GM18508 (cell line): ENCODE measurements at regions not wholly inside any gene's neighbourhood (a gene's known extent, or its start where the extent isn't known, plus 50 kb on each side); places are given as distances from the start of the nearest gene placed in this dataset.

Experiments used
- ATAC-seq: cut with Tn5 transposase; IDR thresholded peaks from one replicate; pipeline ENCODE4 v1.9.1; 2021; ENCODE audit warnings: moderate number of reproducible peaks; ENCODE audit not compliant: insufficient read depth, unreplicated experiment

DNA sequence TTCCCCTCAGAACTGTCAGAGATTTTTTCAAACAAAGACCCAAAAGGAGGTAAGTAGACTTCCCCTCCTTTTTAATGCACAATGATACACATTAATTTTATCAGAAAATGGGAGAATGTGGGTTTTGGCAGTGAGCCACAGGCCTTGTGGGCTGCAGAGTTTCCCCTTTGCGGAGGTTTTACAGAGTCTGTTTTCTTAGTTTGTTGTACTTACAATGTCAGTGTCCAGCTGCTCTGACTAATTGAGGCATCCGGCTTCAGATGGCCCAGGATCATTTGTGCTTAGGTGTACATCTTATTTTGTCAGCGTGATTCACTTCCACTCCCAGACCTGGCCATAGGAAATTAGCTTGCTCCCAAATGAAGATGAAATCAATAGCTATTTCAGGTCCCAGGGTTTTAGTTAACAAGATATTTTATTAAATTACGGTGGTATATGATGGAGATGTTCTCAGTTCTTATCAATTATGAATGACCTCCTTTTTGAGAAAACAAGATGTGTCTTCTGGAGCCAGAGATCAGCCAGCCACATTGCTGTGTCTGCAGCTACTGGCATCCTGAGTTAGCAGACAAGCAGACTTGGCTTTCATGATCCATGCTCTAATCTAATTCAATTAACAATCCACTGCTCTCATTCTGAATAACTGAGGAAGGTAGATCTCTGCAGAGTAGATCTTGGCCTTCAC lies 1086.6 kb upstream of the SORCS1 start:
- no peak for ATAC-seq

DNA sequence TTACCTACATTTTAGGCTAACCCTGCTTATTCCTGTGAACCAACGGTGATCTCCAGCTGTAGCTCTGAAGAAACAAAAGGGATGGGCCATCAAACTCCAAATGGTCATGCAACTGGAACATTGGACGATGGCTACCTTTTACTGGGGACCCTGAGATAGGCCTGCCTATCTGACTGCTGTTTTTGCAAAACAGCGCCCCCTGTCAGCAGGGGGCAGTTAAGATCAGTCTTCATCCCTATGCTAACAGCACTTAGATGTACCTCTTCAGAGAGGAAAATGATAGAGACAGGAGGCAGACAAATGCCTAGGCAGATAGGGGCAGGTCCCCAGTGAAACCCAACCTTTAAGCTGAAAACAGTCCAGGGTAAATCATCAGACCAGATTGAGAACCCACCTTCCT lies 1085.4 kb upstream of the SORCS1 start:
- no peak for ATAC-seq

DNA sequence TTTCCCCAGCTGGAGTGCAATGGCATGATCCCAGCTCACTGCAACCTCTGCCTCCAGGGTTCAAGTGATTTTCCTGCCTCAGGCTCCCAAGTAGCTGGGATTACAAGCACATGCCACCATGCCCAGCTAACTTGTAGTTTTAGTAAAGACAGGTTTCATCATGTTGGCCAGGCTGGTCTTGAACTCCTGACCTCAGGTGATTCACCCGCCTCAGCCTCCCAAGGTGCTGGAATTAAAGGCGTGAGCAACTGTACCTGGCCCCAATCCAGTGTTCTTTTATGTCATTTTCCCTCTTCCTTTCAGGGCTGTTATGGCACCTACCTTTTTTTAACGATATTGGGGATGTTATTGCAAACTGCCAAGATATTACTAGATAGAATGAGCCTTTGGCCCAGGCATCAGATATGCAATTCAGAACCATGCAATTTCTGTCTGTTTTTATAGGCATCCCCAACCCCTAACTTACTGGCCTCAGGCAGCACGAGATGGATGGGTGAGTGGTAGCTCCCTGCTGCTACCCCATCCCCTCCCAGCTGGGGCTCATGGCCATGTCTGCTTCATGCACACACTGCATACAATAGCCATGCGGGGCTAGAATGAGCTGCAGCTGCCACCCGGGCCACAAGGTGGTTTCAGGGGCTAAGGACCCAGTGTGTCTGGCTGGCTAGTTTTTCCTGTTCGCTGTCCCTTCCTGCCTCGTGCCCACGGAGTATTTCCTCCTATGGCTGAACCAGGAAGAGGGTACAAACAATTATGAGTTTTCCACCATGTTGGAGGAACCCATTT lies 1080.1 kb upstream of the SORCS1 start:
- ATAC-seq, result no peak

DNA sequence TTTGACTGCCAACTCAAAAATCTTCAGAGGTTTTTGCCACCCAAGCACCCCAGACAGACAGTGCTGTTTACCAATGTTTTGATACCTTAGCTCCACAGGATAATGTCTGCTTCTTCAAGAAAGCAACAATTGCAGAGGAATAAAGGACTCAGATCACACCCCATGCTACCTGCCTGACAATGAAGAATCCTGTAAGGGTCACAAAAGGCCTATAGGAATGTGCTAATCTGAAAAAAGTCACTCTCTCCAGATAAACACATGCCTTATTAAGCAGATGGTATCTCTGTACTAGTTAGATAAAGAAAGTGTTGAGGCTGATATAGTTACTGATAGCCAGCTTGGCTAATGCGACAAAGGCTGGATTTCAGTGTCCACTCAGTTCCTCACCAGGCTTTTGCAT lies 1076.7 kb upstream of the SORCS1 start:
- no peak for ATAC-seq

DNA sequence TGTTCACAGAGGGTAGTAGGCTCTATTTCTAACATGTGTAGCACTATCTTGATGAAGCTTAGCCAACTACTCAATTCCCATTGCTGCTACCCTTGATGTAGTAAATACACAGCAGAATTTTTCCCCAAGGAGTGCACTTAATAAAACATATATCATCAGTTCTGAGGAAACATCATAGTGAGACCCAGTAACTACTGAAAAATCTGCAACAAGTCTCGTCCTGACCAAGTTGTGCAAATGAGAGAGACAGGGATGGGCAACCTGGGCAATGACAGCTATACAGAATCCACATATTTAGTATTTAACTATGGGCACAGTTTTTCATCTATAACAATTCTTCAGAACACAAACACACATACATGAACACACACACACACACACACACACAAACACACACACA lies 1073.8 kb upstream of the SORCS1 start:
- no peak for ATAC-seq

DNA sequence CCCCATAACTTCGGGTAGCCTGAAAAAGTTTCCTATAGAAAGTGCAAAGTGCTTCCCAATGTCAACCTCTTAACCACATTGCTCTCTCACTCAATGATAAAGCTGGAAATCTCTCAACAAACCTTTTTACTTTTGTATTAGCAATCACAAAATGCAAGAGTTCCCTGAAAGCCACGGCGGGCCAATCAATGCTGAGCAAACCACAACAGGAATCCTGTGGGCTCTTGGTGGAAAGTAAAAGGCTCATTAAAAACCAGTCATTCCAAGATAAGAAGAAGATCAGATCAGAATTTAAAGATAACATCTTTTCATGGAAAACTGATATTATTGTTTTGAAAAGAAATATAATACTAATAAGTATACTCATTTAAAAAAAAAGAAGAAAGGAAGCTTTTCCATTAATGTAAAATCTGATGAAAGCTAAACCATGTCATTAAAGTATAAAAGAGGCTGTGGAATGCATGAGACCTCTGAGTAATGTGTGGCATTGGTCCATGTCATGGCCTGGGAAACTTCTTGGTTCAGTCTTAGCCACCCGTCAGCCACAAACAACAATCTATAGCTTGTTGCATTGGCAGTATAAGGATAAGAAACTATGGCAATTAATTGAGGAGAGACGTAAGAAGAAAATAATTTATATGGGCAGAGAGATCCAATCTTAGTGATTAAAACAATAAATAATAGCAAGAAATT lies 1066.1 kb upstream of the SORCS1 start:
- ATAC-seq, result no peak

DNA sequence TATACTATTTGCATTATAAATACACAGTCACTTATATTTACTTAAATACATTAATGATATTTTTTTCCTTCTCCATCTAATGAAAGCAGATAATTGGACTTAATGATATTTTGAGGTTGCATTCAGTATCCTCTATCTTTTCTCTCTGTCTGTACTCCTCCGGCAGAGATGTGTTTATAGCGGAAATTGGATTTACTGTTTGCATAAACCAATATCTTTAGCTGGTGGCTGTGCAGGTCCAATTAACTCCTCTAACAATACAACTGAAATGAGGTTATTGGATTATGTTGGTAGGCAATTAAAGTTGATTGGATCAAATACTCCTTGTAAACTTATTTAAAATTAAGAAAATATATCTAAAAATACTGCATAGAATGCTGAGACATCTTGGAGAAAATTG lies 1044.2 kb upstream of the SORCS1 start:
- no peak for ATAC-seq

DNA sequence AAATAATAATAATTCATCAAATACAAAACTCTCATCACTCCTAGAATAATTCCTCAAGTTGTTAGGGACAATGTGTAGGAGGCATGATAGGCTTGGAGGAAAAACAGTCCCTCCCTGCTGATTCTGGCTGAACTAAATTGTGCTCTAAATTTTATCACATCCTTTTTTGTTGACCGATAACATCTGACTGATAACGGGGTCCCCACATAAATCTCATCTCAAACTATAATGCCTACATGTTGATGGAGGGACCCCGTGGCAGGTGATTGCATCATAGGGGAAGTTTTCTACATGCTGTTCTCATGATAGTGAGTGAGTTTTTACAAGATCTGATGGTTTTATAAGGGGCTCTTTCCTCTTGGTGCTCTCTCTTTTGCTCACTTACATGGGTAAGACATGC lies 1043.5 kb upstream of the SORCS1 start:
- no peak for ATAC-seq

DNA sequence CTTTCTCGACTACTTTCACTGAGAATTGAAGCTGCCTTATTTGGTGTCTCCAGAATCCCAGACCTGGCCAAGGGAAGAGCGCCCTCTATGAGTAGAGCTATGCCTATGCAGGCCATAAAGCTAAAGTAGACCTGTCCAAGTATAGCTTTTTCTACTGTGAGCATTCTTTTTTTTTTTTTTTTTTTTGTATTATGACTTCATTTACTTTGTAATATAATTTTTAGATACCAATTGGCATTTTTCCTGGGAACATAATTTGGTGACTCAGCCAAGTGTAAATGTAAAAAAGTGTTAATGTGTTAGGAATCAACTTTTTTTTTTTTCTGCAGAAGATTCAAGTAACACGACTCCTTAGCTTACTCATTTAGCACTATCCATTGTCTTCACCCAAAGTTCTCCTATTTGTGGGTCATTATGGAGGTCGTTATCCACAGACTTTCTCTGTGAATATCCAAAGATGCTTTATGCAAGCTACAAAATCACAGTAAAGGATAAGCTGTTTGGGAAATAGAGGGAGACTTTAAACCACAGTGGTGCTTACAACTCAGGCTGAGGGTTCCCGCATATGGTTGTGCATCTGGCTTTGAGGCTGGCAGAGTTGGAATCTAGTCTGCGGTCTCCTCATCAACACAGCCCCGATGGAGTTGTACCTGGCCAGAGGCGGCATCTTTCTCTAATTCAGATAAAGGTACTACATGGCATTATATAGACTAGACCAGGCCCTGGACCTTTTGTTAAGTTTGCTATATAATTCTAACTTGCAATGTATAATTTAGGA lies 1040.2 kb upstream of the SORCS1 start:
- peak; percentile 68 for ATAC-seq

DNA sequence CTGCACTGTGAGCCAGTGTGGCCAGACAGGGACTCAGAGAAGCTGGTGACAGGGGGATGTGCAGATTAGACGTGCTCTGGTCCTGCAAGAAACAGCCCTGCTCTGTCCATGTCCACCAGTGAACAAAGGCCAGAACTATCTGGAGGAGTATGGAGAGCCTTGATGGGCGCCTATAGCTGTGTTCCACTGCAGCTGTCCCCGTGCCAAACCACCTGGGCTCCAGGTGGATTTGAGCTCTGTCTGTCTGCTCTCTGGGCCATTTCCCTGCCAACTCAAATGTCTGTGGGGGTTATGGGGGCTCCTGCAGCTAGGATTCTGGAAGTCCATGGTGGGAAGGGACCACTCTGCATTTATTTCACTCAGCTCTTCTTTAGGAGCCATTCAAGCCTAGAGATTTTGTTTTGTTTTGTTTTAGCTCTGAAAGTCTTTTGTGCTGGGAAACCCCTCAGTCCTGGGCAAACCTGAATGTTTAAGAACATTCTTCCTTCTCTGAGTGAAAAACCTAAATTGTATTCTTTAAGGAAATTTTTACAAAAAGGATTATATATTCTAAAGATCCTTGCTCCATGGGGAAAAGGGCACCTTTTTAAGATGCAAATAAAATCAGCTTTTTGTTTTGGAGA lies 1039.5 kb upstream of the SORCS1 start:
- ATAC-seq, result no peak

DNA sequence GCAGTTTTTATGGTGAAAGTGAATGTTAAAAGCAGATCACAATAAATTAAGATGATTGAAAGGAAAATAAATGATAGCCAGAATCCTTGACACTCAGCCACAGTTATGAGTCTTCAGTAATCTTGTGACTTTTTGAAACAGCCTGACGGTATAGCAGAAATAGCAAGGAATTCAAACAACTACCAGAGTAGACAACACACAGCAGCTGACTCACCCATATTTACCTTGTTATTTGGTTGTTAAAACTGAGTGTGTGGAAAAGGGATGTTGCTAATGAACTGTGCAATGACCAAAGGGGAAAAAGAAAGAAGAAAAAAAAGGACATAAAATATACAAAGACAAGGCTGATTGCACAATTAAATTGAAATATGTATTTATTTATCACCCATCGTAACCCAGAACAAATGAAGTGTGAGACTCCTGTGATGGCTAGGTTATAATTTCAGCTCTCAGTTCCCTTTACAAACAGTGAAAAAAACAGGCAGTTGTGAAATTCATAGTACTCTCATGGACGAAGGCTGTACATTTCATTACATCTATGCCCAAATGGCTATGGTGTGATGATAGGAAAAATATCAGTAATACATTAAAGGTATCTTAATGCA lies 1023.0 kb upstream of the SORCS1 start:
- no peak for ATAC-seq

DNA sequence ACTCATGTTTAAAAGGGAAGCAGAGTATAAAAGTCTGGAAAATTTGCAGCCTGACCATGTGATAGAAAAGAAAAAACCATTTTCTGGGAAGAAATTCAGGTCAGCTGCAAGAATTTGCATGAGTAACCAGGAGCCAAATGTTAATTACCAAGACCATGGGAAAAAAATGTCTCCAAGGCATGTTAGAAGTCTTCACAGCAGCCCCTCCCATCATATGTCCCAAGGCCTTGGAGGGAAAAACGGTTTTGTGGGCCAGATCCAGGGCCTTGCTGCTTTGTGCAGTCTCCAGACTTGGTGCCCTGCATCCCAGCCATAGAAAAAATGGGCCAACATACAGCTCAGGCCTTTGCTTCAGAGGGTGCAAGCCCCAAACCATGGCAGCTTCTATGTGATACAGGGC lies 1019.6 kb upstream of the SORCS1 start:
- no peak for ATAC-seq

DNA sequence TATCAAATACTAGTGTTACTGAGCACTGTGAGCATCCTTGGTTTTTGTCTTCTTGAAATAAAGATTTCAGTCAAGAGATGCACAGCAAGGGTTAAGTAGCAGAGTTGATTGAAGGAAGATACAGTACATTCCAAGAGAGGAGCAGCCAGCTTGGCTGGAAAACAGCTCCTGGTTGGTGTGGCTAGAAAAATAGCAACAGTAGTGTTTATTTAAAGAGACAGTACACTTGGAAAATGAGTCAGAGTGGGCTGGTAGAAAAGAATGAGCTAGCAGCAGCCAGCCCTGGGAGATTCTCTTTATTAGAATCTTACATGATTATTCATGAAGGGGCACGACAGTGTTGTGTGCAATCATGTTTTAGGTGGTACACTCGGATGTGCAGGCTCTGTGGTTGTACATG lies 1016.4 kb upstream of the SORCS1 start:
- no peak for ATAC-seq

DNA sequence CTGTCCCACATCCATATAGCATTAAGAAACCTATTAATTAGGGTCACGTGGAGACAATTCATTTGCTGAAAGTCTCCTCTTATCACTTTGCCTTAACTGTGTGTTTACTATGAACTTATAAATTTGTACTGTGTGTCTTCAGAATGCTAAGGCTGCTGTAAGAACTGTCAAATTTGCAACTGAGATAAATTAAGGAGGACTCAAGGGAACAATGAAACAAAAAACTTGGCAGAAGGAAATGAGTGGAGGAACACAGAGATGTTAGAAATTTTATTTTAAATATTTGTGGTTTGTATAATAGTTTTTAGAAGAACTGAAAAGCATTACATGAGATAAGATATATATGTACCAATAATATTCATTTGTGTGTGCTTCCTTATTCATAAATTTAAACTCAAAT lies 1005.3 kb upstream of the SORCS1 start:
- no peak for ATAC-seq

DNA sequence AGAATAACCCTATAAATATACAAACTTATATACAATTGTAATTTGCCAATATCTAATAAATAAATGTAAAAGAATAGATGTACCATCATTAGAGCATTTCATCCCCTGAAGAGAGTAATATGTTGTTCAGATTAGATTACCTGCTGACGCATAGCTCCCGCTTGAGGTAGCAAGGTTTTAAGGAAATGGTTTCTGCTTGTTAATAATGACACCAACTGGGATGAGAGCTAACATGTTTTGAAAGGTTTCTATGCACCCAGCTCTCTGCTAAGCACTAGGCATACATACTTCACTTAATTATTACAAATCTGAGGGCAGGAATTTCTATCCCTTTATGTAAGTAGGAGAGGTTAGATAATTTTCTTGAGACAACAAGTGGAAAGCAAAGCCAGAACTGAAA lies 1003.3 kb upstream of the SORCS1 start:
- ATAC-seq, result no peak

DNA sequence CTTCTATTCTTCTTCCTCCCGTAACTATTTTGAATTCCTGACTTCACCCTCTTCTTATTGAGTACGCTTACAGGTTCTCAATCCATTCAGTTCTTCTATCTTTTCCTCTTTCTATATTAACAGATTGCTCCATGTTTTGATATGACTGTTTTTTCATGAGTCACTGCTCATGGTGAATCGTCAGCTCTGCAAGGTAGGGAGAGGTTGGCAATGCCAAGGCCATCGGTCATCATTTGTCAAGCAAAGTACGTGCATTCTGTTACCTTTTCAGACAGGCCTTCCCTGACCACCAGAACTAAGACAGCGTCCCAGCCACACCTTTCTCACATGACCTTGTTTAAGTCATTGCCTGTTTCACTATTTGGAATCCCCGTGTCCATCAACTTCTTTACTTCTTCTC lies 1001.9 kb upstream of the SORCS1 start:
- no peak for ATAC-seq

DNA sequence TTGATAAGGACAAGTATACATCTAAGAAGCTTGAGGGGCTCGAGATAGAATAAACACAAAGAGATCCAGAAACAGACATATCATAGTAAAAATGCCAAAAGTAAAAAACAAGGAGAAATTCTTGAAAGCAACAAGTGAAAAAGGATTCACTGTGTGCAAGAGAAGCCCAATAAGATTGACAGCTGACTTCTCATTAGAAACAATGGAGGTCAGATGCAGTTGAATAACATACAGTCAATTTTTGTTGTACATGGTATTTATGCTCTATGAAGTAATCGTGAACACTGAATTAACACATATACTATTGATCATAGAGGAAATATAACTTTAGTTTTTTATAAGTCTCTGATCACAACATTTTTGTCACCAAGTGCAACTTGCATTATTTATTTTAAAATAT lies 982.8 kb upstream of the SORCS1 start:
- no peak for ATAC-seq

DNA sequence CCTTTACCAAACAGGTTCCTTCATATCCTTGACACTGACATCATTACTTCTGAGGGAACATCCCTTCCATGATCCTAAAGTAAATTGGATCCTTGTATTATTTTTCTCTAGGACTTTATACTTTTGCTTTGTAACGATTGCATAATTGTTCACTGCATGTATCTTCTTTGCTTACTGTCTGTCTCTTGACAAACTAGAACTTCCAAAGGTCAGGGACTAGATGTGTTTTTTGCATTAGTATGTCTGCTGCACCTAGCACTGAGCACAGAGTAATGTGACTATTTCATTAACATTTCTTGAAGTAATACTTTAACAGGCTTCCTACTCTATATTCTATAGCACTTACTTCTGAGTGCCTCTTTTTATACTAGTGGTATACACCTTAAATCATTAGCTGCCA lies 976.6 kb upstream of the SORCS1 start:
- no peak for ATAC-seq

DNA sequence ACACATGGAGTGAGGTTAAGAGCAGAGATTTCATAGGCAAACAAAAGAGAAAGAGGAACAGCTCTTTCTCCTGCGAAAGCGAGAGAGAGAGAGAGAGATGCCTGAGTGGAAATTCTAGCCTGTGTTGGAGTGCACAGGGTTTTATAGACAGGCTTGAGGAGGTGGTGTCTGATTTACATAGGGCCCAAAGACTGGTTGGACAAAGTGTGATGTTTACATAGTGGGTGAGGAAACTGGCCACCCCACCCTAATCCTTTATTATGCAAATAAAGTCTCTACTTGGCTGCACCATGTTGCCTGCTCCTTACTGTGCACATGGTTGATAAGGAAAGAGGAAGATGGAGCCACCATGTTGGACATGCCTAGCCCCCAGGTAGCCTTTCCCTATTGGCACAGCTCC lies 967.8 kb upstream of the SORCS1 start:
- ATAC-seq, result no peak

DNA sequence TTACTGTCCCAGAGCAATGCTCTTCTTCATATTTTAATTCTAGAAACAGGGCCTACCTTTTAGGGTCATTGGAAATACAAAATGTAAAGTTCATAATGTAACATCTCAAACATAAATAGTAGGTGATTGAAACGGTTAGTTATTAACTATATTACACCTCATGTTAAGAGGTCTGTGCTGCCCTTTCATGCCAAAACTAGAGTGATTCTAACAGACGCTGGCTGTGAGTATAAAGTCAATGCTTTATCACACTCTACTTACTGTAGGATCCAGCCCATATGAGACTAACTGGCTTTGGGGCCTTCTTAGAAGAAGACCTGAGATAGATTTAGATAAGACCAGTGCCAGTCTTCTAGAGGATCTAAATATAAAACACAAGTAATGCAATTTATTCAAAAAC lies 966.1 kb upstream of the SORCS1 start:
- peak; percentile 52 for ATAC-seq
